Cardiac fibroblast (primary cell): ENCODE measurements at regions not wholly inside any gene's neighbourhood (a gene's known extent, or its start where the extent isn't known, plus 50 kb on each side); places are given as distances from the start of the nearest gene placed in this dataset.

Source experiments
- DNase-seq, 2 donors: peaks; one replicate each; pipeline versions ENCODE4 v3.0.0 to v3.0.0-alpha.2; 2010; ENCODE audit warnings: low read depth in 2 of 2
- H3K4me3 ChIP-seq, 2 donors: replicated peaks in 1 of 2; 1 replicate in 1 of 2; 2 replicates in 1 of 2; pipeline ENCODE4 v1.5.1; 2011; ENCODE audit warnings: low read depth in 2 of 2, low read length in 2 of 2, mild to moderate bottlenecking in 2 of 2, moderate library complexity in 1 of 2
- TF ChIP-seq, protein P1 (sequence below): IDR thresholded peaks from one replicate; pipeline ENCODE4 v1.5.1; 2011; ENCODE audit warnings: low read depth, mild to moderate bottlenecking, low read length, inconsistent platforms

- DNase-seq: peak in 1 of 2 donors; percentile 12
- H3K4me3 ChIP-seq: no peak overlapping the region
- TF ChIP-seq, protein P1, sequence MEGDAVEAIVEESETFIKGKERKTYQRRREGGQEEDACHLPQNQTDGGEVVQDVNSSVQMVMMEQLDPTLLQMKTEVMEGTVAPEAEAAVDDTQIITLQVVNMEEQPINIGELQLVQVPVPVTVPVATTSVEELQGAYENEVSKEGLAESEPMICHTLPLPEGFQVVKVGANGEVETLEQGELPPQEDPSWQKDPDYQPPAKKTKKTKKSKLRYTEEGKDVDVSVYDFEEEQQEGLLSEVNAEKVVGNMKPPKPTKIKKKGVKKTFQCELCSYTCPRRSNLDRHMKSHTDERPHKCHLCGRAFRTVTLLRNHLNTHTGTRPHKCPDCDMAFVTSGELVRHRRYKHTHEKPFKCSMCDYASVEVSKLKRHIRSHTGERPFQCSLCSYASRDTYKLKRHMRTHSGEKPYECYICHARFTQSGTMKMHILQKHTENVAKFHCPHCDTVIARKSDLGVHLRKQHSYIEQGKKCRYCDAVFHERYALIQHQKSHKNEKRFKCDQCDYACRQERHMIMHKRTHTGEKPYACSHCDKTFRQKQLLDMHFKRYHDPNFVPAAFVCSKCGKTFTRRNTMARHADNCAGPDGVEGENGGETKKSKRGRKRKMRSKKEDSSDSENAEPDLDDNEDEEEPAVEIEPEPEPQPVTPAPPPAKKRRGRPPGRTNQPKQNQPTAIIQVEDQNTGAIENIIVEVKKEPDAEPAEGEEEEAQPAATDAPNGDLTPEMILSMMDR: no peak
Observed at GRCh38 chr5:82525626-82526025, 247.5 kb upstream of the RPS23 start.

DNA sequence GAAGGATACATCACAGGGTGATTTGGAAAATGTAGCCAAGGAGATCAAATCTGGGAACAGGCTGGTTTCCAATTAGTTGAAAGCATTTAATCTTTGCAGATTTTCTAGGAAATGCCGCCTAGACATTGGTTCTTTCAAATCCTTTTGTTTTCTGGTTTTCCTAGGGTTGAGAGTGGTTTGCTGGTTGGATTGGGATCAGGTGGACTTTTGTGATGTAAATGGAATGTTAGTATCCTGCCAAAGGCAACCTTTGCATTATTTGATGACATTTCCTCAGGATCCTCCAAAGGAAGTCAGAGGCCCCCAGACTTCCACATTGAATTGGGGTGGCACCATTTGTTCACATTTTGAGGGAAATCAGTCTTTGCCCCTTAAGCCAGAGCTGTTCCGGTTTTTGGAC, 245.5 kb upstream of the RPS23 start:
- H3K4me3 ChIP-seq: no peak overlapping the region
- DNase-seq: no peak
- TF ChIP-seq, protein P1: no peak

DNA sequence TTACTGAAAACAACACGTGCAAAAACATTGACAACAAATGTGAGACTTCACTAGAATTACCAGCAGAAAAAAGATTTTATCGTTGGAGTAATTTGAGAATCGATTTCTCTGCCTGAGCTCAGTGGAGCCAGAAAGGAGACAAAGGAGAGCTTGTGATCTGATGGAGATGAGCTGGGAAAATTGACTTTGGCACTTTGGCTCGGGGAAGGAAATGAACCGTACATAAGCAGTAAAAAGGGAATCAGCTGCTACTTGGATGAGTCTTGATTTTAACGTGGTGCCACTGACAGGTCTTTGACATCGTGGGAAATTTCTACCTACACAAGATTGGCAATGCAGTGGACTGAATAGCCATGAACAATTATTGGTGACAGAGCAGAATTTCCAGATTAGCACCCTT, 244.7 kb upstream of the RPS23 start:
- no peak for DNase-seq
- no peak overlapping the region for H3K4me3 ChIP-seq
- TF ChIP-seq, protein P1: no peak

GRCh38 chr5:82521431-82522051, 243.4 kb upstream of the RPS23 start:
- TF ChIP-seq, protein P1: no peak
- DNase-seq: no peak

DNA sequence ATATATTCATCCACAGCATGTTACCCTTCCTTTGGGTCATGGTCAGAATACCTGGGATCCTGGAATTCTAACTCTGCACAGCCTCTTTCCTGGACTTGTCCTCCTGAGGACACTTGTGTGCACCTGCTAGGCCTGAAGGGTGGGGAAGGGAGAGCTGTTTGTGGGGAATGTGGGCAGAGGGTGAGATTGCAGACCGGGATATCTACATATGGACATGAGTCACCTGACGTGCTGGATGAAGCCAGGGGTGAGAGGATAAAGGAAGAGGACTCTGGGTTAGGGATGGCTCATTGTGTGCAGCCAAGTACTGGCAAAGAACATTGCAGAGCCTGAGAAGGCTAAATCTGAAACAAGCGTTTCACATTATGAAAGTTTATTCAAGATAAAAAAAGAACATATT, 241.4 kb upstream of the RPS23 start:
- no peak for DNase-seq
- no peak overlapping the region for H3K4me3 ChIP-seq
- TF ChIP-seq, protein P1: no peak

More at GRCh38 chr5:82521431-82522051, 243.4 kb upstream of the RPS23 start:
- no peak overlapping the region for H3K4me3 ChIP-seq

GRCh38 chr5:82517544-82518075, 239.5 kb upstream of the RPS23 start:
- TF ChIP-seq, protein P1: no peak
- DNase-seq: no peak
- H3K4me3 ChIP-seq: no peak overlapping the region

DNA sequence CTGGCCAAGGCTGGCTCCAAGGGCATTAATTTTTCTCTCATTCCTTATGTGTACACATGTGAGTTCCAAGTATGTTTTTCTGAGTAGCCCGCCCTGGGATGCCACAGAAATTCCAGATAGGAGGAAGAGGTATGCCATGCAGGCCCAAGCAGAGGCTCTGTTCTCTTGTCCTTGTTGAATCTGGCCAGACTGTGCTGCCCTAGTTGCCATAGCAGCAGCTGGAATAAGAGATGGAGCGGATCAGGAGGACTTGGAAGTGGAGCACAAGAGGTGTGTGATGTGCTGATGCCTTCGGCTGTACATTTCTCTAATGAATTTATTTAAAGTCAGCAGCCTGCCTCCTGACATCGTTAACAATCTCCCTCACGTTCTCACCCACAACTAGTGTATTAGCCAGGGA, 235.6 kb upstream of the RPS23 start:
- no peak overlapping the region for H3K4me3 ChIP-seq
- TF ChIP-seq, protein P1: no peak
- DNase-seq: no peak
